ENCODE measurements at regions not wholly inside any gene's neighbourhood (a gene's known extent, or its start where the extent isn't known, plus 50 kb on each side); places are given as distances from the start of the nearest gene placed in this dataset.

- Mint-ChIP-seq H3K4me1 (peaks cover 8% of the 10 kb centered on the region), H3K27ac (no peak overlapping the region), H3K27me3 (ENCODE audit: low read depth) (no peaks in the 10 kb centered on the region), H3K4me3 (no peak overlapping the region), H3K36me3 (peaks cover 10% of the 10 kb centered on the region; the same call in 1 of the 2 replicates), H3K9me3 (peaks cover 10% of the 10 kb centered on the region)
- DNase-seq (ENCODE audit: low spot score) = no peak
- TF ChIP-seq SMAD3 (CRISPR knock-in tag; IDR thresholded peaks at IDR 0.05; ENCODE audit: borderline replicate concordance) = no peak
- no peak for TF ChIP-seq IRF1 (CRISPR knock-in tag; IDR thresholded peaks at IDR 0.05)
- no peak for TF ChIP-seq ZNF423 (CRISPR knock-in tag; IDR thresholded peaks at IDR 0.05)
- no peak for TF ChIP-seq NFYB (CRISPR knock-in tag; conservative IDR thresholded peaks at IDR 0.05; ENCODE audit: low read depth)
- ChIA-PET POLR2A (no interaction called here), CTCF (interaction anchor here (1.0 kb wide), 1 partner anchor 175 kb away, joined by 3 read pairs; no protein-coding TSS in a partner anchor)
- no peak for ATAC-seq
Measured at GRCh38 chr1:38327559-38327973, 281.0 kb upstream of the POU3F1 start.

- peaks cover 10% of the 10 kb centered on the region for H3K9me3 Mint-ChIP-seq
- peaks cover 10% of the 10 kb centered on the region; the same call in 1 of the 2 replicates for H3K36me3 Mint-ChIP-seq
- no peak for DNase-seq (ENCODE audit: low spot score)
- H3K4me1 Mint-ChIP-seq = peaks cover 8% of the 10 kb centered on the region
- H3K27me3 Mint-ChIP-seq (ENCODE audit: low read depth) = no peaks in the 10 kb centered on the region
- ChIA-PET POLR2A (no interaction called here), CTCF (interaction anchor here (1.0 kb wide), 1 partner anchor 176 kb away, joined by 3 read pairs; no protein-coding TSS in a partner anchor)
- no peak overlapping the region for H3K27ac Mint-ChIP-seq
- TF ChIP-seq ATF3 (CRISPR knock-in tag; conservative IDR thresholded peaks at IDR 0.05) (no peak), GTF2I (CRISPR knock-in tag; conservative IDR thresholded peaks at IDR 0.05) (no peak), MYBL2 (CRISPR knock-in tag; IDR thresholded peaks at IDR 0.05) (no peak), JUN (CRISPR knock-in tag; IDR thresholded peaks at IDR 0.05) (no peak), HMGXB4 (CRISPR knock-in tag; IDR thresholded peaks at IDR 0.05) (no peak), IRF2 (CRISPR knock-in tag; IDR thresholded peaks at IDR 0.05; ENCODE audit: borderline replicate concordance, low read depth) (no peak), MLX (CRISPR knock-in tag; IDR thresholded peaks at IDR 0.05) (no peak), NFATC4 (CRISPR knock-in tag; IDR thresholded peaks at IDR 0.05) (no peak), ELF4 (CRISPR knock-in tag; IDR thresholded peaks at IDR 0.05; ENCODE audit: low read depth) (no peak), ZMAT4 (CRISPR knock-in tag; IDR thresholded peaks at IDR 0.05) (no peak), JAZF1 (CRISPR knock-in tag; IDR thresholded peaks at IDR 0.05) (no peak), SMAD4 (CRISPR knock-in tag; IDR thresholded peaks at IDR 0.05) (no peak), AR (CRISPR knock-in tag; IDR thresholded peaks at IDR 0.05) (no peak), ZNF121 (CRISPR knock-in tag; IDR thresholded peaks at IDR 0.05) (no peak), SMAD3 (CRISPR knock-in tag; IDR thresholded peaks at IDR 0.05; ENCODE audit: borderline replicate concordance) (no peak), E2F4 (CRISPR knock-in tag; IDR thresholded peaks at IDR 0.05; ENCODE audit: borderline replicate concordance, low read depth) (no peak), CDX4 (CRISPR knock-in tag; IDR thresholded peaks at IDR 0.05; ENCODE audit: borderline replicate concordance) (no peak), ESRRA (CRISPR knock-in tag; IDR thresholded peaks at IDR 0.05; ENCODE audit: borderline replicate concordance) (no peak), PREB (CRISPR knock-in tag; IDR thresholded peaks at IDR 0.05; ENCODE audit: borderline replicate concordance) (no peak)
- H3K4me3 Mint-ChIP-seq = no peak overlapping the region
- ATAC-seq = no peak
Measured at GRCh38 chr1:38326856-38327255, 280.3 kb upstream of the POU3F1 start.

Measured in WTC11 (cell line).